ENCODE measurements at regions not wholly inside any gene's neighbourhood (a gene's known extent, or its start where the extent isn't known, plus 50 kb on each side); places are given as distances from the start of the nearest gene placed in this dataset.

GRCh38 chr12:93152617-93153016 is 223.5 kb upstream of the EEA1 start:
- TF ChIP-seq EZH2 (IDR thresholded peaks at IDR 0.05; ENCODE audit: borderline replicate concordance, low read depth, low read length, poor library complexity, severe bottlenecking): no peak
- TF ChIP-seq CTCF (conservative IDR thresholded peaks at IDR 0.05; ENCODE audit: low read depth, low read length): no peak
